ENCODE measurements at regions not wholly inside any gene's neighbourhood (a gene's known extent, or its start where the extent isn't known, plus 50 kb on each side); places are given as distances from the start of the nearest gene placed in this dataset.
A peak's percentile ranks its signal among the peaks of the same experiment; 100 is the strongest.

- TF ChIP-seq CREB1 (CRISPR knock-in tag; IDR thresholded peaks at IDR 0.05; ENCODE audit: low read depth): no peak
Observed at GRCh38 chr5:34604119-34604675, 51.9 kb upstream of the RAI14 start (continued).

DNA sequence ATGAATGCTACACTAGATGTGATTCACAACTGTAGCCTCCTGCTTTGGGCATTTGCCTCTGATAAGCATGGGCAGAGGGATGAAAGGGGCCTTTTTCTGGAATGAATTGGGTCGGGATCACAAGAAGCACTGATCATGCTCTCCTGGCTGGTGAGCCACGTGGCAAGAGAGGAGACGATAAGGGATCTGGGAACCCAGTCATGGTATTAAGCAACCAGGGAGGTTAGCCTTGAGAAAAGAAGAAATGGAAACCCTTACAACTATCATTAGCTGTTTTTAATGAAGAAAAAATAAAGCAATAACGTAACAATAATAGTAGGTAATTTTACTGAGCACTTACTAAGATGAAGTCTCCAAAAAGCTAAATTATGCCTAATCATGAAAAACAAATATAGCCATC, 50.0 kb upstream of the RAI14 start:
- no peaks in the 10 kb centered on the region for H4K20me1 ChIP-seq (replicated peaks; ENCODE audit: insufficient read depth)
- no peaks in the 10 kb centered on the region for H3K36me3 ChIP-seq (ENCODE audit: insufficient read depth)
- Mint-ChIP-seq H3K27ac (no peak overlapping the region), H3K4me1 (peaks cover 23% of the 10 kb centered on the region), H3K9me3 (no peaks in the 10 kb centered on the region; the same call in 2 of the 3 replicates), H3K36me3 (ENCODE audit: low read depth) (no peaks in the 10 kb centered on the region), H3K27me3 (ENCODE audit: insufficient read depth, low read depth, poor library complexity) (peaks cover 4% of the 10 kb centered on the region), H3K4me3 (no peak overlapping the region)
- TF ChIP-seq CREB1 (CRISPR knock-in tag; IDR thresholded peaks at IDR 0.05; ENCODE audit: low read depth) (no peak), JUNB (IDR thresholded peaks at IDR 0.05; ENCODE audit: unreplicated experiment) (no peak), ETS1 (IDR thresholded peaks at IDR 0.05) (no peak), ZNF114 (CRISPR knock-in tag; IDR thresholded peaks at IDR 0.05) (no peak), NANOG (IDR thresholded peaks at IDR 0.05; ENCODE audit: borderline replicate concordance) (no peak), EZH2phosphoT487 (IDR thresholded peaks at IDR 0.05; ENCODE audit: unreplicated experiment) (no peak), POLR2AphosphoS5 (IDR thresholded peaks at IDR 0.05; ENCODE audit: low read depth) (no peak), STAT1 (IDR thresholded peaks at IDR 0.05; ENCODE audit: unreplicated experiment) (no peak), EZH2 (IDR thresholded peaks at IDR 0.05; ENCODE audit: low read depth, unreplicated experiment) (no peak), ZNF331 (CRISPR knock-in tag; IDR thresholded peaks at IDR 0.05; ENCODE audit: low read depth) (no peak)
- TF ChIP-seq, protein P1, sequence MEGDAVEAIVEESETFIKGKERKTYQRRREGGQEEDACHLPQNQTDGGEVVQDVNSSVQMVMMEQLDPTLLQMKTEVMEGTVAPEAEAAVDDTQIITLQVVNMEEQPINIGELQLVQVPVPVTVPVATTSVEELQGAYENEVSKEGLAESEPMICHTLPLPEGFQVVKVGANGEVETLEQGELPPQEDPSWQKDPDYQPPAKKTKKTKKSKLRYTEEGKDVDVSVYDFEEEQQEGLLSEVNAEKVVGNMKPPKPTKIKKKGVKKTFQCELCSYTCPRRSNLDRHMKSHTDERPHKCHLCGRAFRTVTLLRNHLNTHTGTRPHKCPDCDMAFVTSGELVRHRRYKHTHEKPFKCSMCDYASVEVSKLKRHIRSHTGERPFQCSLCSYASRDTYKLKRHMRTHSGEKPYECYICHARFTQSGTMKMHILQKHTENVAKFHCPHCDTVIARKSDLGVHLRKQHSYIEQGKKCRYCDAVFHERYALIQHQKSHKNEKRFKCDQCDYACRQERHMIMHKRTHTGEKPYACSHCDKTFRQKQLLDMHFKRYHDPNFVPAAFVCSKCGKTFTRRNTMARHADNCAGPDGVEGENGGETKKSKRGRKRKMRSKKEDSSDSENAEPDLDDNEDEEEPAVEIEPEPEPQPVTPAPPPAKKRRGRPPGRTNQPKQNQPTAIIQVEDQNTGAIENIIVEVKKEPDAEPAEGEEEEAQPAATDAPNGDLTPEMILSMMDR (conservative IDR thresholded peaks at IDR 0.05; ENCODE audit: low read depth in 2 of 2): no peak
- TF ChIP-seq, protein P2, sequence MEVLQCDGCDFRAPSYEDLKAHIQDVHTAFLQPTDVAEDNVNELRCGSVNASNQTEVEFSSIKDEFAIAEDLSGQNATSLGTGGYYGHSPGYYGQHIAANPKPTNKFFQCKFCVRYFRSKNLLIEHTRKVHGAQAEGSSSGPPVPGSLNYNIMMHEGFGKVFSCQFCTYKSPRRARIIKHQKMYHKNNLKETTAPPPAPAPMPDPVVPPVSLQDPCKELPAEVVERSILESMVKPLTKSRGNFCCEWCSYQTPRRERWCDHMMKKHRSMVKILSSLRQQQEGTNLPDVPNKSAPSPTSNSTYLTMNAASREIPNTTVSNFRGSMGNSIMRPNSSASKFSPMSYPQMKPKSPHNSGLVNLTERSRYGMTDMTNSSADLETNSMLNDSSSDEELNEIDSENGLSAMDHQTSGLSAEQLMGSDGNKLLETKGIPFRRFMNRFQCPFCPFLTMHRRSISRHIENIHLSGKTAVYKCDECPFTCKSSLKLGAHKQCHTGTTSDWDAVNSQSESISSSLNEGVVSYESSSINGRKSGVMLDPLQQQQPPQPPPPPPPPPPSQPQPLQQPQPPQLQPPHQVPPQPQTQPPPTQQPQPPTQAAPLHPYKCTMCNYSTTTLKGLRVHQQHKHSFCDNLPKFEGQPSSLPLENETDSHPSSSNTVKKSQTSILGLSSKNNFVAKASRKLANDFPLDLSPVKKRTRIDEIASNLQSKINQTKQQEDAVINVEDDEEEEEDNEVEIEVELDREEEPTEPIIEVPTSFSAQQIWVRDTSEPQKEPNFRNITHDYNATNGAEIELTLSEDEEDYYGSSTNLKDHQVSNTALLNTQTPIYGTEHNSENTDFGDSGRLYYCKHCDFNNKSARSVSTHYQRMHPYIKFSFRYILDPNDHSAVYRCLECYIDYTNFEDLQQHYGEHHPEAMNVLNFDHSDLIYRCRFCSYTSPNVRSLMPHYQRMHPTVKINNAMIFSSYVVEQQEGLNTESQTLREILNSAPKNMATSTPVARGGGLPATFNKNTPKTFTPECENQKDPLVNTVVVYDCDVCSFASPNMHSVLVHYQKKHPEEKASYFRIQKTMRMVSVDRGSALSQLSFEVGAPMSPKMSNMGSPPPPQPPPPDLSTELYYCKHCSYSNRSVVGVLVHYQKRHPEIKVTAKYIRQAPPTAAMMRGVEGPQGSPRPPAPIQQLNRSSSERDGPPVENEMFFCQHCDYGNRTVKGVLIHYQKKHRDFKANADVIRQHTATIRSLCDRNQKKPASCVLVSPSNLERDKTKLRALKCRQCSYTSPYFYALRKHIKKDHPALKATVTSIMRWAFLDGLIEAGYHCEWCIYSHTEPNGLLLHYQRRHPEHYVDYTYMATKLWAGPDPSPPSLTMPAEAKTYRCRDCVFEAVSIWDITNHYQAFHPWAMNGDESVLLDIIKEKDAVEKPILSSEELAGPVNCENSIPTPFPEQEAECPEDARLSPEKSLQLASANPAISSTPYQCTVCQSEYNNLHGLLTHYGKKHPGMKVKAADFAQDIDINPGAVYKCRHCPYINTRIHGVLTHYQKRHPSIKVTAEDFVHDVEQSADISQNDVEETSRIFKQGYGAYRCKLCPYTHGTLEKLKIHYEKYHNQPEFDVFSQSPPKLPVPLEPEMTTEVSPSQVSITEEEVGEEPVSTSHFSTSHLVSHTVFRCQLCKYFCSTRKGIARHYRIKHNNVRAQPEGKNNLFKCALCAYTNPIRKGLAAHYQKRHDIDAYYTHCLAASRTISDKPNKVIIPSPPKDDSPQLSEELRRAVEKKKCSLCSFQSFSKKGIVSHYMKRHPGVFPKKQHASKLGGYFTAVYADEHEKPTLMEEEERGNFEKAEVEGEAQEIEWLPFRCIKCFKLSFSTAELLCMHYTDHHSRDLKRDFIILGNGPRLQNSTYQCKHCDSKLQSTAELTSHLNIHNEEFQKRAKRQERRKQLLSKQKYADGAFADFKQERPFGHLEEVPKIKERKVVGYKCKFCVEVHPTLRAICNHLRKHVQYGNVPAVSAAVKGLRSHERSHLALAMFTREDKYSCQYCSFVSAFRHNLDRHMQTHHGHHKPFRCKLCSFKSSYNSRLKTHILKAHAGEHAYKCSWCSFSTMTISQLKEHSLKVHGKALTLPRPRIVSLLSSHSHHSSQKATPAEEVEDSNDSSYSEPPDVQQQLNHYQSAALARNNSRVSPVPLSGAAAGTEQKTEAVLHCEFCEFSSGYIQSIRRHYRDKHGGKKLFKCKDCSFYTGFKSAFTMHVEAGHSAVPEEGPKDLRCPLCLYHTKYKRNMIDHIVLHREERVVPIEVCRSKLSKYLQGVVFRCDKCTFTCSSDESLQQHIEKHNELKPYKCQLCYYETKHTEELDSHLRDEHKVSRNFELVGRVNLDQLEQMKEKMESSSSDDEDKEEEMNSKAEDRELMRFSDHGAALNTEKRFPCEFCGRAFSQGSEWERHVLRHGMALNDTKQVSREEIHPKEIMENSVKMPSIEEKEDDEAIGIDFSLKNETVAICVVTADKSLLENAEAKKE (CRISPR knock-in tag; IDR thresholded peaks at IDR 0.05): no peak
- TF ChIP-seq, protein P3, sequence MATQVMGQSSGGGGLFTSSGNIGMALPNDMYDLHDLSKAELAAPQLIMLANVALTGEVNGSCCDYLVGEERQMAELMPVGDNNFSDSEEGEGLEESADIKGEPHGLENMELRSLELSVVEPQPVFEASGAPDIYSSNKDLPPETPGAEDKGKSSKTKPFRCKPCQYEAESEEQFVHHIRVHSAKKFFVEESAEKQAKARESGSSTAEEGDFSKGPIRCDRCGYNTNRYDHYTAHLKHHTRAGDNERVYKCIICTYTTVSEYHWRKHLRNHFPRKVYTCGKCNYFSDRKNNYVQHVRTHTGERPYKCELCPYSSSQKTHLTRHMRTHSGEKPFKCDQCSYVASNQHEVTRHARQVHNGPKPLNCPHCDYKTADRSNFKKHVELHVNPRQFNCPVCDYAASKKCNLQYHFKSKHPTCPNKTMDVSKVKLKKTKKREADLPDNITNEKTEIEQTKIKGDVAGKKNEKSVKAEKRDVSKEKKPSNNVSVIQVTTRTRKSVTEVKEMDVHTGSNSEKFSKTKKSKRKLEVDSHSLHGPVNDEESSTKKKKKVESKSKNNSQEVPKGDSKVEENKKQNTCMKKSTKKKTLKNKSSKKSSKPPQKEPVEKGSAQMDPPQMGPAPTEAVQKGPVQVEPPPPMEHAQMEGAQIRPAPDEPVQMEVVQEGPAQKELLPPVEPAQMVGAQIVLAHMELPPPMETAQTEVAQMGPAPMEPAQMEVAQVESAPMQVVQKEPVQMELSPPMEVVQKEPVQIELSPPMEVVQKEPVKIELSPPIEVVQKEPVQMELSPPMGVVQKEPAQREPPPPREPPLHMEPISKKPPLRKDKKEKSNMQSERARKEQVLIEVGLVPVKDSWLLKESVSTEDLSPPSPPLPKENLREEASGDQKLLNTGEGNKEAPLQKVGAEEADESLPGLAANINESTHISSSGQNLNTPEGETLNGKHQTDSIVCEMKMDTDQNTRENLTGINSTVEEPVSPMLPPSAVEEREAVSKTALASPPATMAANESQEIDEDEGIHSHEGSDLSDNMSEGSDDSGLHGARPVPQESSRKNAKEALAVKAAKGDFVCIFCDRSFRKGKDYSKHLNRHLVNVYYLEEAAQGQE (IDR thresholded peaks at IDR 0.05; ENCODE audit: unreplicated experiment): no peak
- H3F3A ChIP-seq (replicated peaks; ENCODE audit: low read depth): no peaks in the 10 kb centered on the region
- no peaks in the 10 kb centered on the region for H3K27me3 ChIP-seq (ENCODE audit: insufficient read depth)
- H3K4me1 ChIP-seq (ENCODE audit: insufficient read depth): peaks cover 24% of the 10 kb centered on the region
- no peak for ATAC-seq
- peak overlapping the region; percentile 50; the same call in 1 of the 2 replicates for H2AFZ ChIP-seq
- H3K79me2 ChIP-seq (replicated peaks; ENCODE audit: insufficient read depth): no peaks in the 10 kb centered on the region
- no peak overlapping the region for H3K4me3 ChIP-seq
- DNase-seq (ENCODE audit: low spot score): no peak
- no peak overlapping the region for H3K27ac ChIP-seq (ENCODE audit: low read depth)
- no peak overlapping the region for H3K4me2 ChIP-seq
- no peaks in the 10 kb centered on the region for H3K9me2 ChIP-seq (ENCODE audit: insufficient read depth)

All from GM23338 (cell line).